ENCODE measurements at regions not wholly inside any gene's neighbourhood (a gene's known extent, or its start where the extent isn't known, plus 50 kb on each side); places are given as distances from the start of the nearest gene placed in this dataset.

- H2AFZ ChIP-seq (ENCODE audit: low read length), result no peak overlapping the region
- no peak overlapping the region for H3K56ac ChIP-seq (ENCODE audit: insufficient read length, low read depth, low read length)
- Mint-ChIP-seq H3K9me3 (no peaks in the 10 kb centered on the region), H3K4me1 (peaks cover 11 to 15% of the 10 kb centered on the region in 2 experiments), H3K27ac (peak overlapping the region in 1 of 3 experiments; percentile 21; a peak in 2 of 7 replicates), H3K4me3 (peak overlapping the region in 1 of 2 experiments; percentile 19; a peak in 1 of 5 replicates), H3K36me3 (ENCODE audit: insufficient read depth in 1 of 3, low read depth in 3 of 3) (no peaks in the 10 kb centered on the region), H3K27me3 (ENCODE audit: low read depth) (no peaks in the 10 kb centered on the region; the same call in 1 of the 2 replicates)
- H4K5ac ChIP-seq (ENCODE audit: insufficient read length, low read depth, low read length), result no peak overlapping the region
- no peaks in the 10 kb centered on the region for H3K27me3 ChIP-seq (ENCODE audit: insufficient read depth, low read length)
- no peak overlapping the region for H3T11ph ChIP-seq (ENCODE audit: low read length)
- no peak overlapping the region for H3K4ac ChIP-seq (ENCODE audit: low read depth, low read length)
- H3K18ac ChIP-seq (ENCODE audit: insufficient read length, low read depth, low read length), result no peak overlapping the region
- no peaks in the 10 kb centered on the region for H3K4me1 ChIP-seq (ENCODE audit: insufficient read depth, low read length)
- no peak overlapping the region for H3K23ac ChIP-seq (ENCODE audit: insufficient read length, low read depth, low read length)
- no peak overlapping the region for H3K14ac ChIP-seq (ENCODE audit: insufficient read depth, low read length)
- H3K79me2 ChIP-seq (ENCODE audit: insufficient read depth, low read length), result no peaks in the 10 kb centered on the region
- H3K4me2 ChIP-seq (ENCODE audit: insufficient read depth, insufficient read length, low read length), result no peak overlapping the region
- H3K23me2 ChIP-seq (ENCODE audit: insufficient read length, low read depth, low read length, poor library complexity, severe bottlenecking), result no peaks in the 10 kb centered on the region
- peak; percentile 16 for DNase-seq
- no peaks in the 10 kb centered on the region for H3K79me1 ChIP-seq (ENCODE audit: insufficient read depth, low read depth, low read length, poor library complexity, severe bottlenecking)
- no peak overlapping the region for H2BK120ac ChIP-seq (ENCODE audit: low read depth, low read length, poor library complexity, severe bottlenecking)
- WGBS (ENCODE audit: extremely low coverage, insufficient read length, low lambda C conversion rate), result no CpG with 5 or more reads among the region's 20 CpGs
- no peak overlapping the region for H4K91ac ChIP-seq (ENCODE audit: insufficient read length, low read depth, low read length)
- H2AK5ac ChIP-seq (ENCODE audit: insufficient read length, low read length), result no peak overlapping the region
- no peak overlapping the region for H2BK5ac ChIP-seq (ENCODE audit: insufficient read length, low read length)
- no peak overlapping the region for H3K9ac ChIP-seq (ENCODE audit: extremely low read depth, insufficient read length, low read length)
- no peak overlapping the region for H2BK12ac ChIP-seq (ENCODE audit: insufficient read length, low read depth, low read length)
- no peak for TF ChIP-seq CTCF (conservative IDR thresholded peaks at IDR 0.05)
- H3K9me3 ChIP-seq (ENCODE audit: control insufficient read depth, low read depth, low read length), result no peaks in the 10 kb centered on the region
- H4K20me1 ChIP-seq (ENCODE audit: control insufficient read depth, insufficient read depth, insufficient read length), result no peaks in the 10 kb centered on the region
- no peak overlapping the region for H4K8ac ChIP-seq (replicated peaks; ENCODE audit: insufficient read length, low read depth, low read length)
- H2BK15ac ChIP-seq (ENCODE audit: low read depth, low read length), result no peak overlapping the region
- no peak overlapping the region for H3K27ac ChIP-seq (ENCODE audit: insufficient read length, low read depth, low read length)
- no peak overlapping the region for H2BK20ac ChIP-seq (ENCODE audit: low read depth, low read length, poor library complexity, severe bottlenecking)
Observed at GRCh38 chr2:8547284-8548064, 134.4 kb upstream of the ID2 start.

All from H9 (cell line).